HG03378 (cell line): ENCODE measurements at regions not wholly inside any gene's neighbourhood (a gene's known extent, or its start where the extent isn't known, plus 50 kb on each side); places are given as distances from the start of the nearest gene placed in this dataset.

Experiments used
- ATAC-seq: cut with Tn5 transposase; IDR thresholded peaks from one replicate; pipeline ENCODE4 v1.9.1; 2021; ENCODE audit warnings: mild to moderate bottlenecking, moderate library complexity; ENCODE audit not compliant: unreplicated experiment

GRCh38 chr17:69716556-69716955 is 302.1 kb downstream of the MAP2K6 start:
- ATAC-seq: no peak

- no peak for ATAC-seq
Observed at GRCh38 chr17:69717214-69717613, 302.7 kb downstream of the MAP2K6 start.

GRCh38 chr17:69717819-69718218 is 303.3 kb downstream of the MAP2K6 start:
- no peak for ATAC-seq

GRCh38 chr17:69719474-69720048 is 305.1 kb downstream of the MAP2K6 start:
- no peak for ATAC-seq

- ATAC-seq: no peak
Observed at GRCh38 chr17:69722518-69722917, 308.0 kb downstream of the MAP2K6 start.

- ATAC-seq: no peak
Observed at GRCh38 chr17:69723316-69723715, 308.8 kb downstream of the MAP2K6 start.

- ATAC-seq: no peak
Observed at GRCh38 chr17:69723741-69724140, 309.2 kb downstream of the MAP2K6 start.

GRCh38 chr17:69724238-69724637 is 309.7 kb downstream of the MAP2K6 start:
- no peak for ATAC-seq

GRCh38 chr17:69725146-69725545 is 310.6 kb downstream of the MAP2K6 start:
- no peak for ATAC-seq

GRCh38 chr17:69728816-69729215 is 314.3 kb downstream of the MAP2K6 start:
- no peak for ATAC-seq

GRCh38 chr17:69729944-69730343 is 315.4 kb downstream of the MAP2K6 start:
- ATAC-seq: no peak

GRCh38 chr17:69732272-69732918 is 317.9 kb downstream of the MAP2K6 start:
- no peak for ATAC-seq

GRCh38 chr17:69733171-69734012 is 318.9 kb downstream of the MAP2K6 start:
- no peak for ATAC-seq

- no peak for ATAC-seq
Observed at GRCh38 chr17:69734656-69735055, 320.2 kb downstream of the MAP2K6 start.

- no peak for ATAC-seq
Observed at GRCh38 chr17:69735285-69735684, 320.8 kb downstream of the MAP2K6 start.

- no peak for ATAC-seq
Observed at GRCh38 chr17:69743091-69743490, 328.6 kb downstream of the MAP2K6 start.

- ATAC-seq: no peak
Observed at GRCh38 chr17:69744512-69745070, 330.1 kb downstream of the MAP2K6 start.

GRCh38 chr17:69749911-69750310 is 325.1 kb upstream of the KCNJ16 start:
- no peak for ATAC-seq

- no peak for ATAC-seq
Observed at GRCh38 chr17:69757688-69758430, 317.2 kb upstream of the KCNJ16 start.

GRCh38 chr17:69760562-69760961 is 314.5 kb upstream of the KCNJ16 start:
- ATAC-seq: no peak

GRCh38 chr17:69761011-69761410 is 314.0 kb upstream of the KCNJ16 start:
- ATAC-seq: no peak
